KBM-7 (cell line): ENCODE measurements at regions not wholly inside any gene's neighbourhood (a gene's known extent, or its start where the extent isn't known, plus 50 kb on each side); places are given as distances from the start of the nearest gene placed in this dataset.
"Not testable (repeated sequence)": the region's sequence is repeated elsewhere in the genome, so short reads cannot be mapped to it uniquely, and the experiment has no call there.

ENCODE experiments used
- DNase-seq: peaks from one replicate; pipeline ENCODE4 v3.0.0-alpha.2; 2015
- in situ Hi-C: fragments of 300-500 bp; cut with MboI; formaldehyde crosslinking; loops from 2 replicates; pipeline ENCODE4 v1.14.3; 2020; ENCODE audit warnings: low sequenced_read_pairs, low pct_unique_long_range_greater_than_20kb, mixed read lengths

- DNase-seq: no peak
- in situ Hi-C loops: no loop called here
These were observed 302.0 kb upstream of the SYT1 start for GRCh38 chr12:78562368-78563205.

GRCh38 chr12:78563826-78564225 is 300.7 kb upstream of the SYT1 start:
- no peak for DNase-seq
- in situ Hi-C loops: no loop called here

- no peak for DNase-seq
- in situ Hi-C loops: no loop called here
These were observed 298.1 kb upstream of the SYT1 start for GRCh38 chr12:78566456-78566855.

GRCh38 chr12:78568321-78569020 is 296.1 kb upstream of the SYT1 start:
- in situ Hi-C loops: no loop called here
- DNase-seq: no peak

- no peak for DNase-seq
- in situ Hi-C loops: no loop called here
These were observed 292.6 kb upstream of the SYT1 start for GRCh38 chr12:78571953-78572352.

- DNase-seq, in situ Hi-C loops: not testable (repeated sequence)
These were observed 289.4 kb upstream of the SYT1 start for GRCh38 chr12:78575208-78575607.

GRCh38 chr12:78579846-78580245 is 284.7 kb upstream of the SYT1 start:
- in situ Hi-C loops: no loop called here
- DNase-seq: no peak

GRCh38 chr12:78580296-78580695 is 284.3 kb upstream of the SYT1 start:
- in situ Hi-C loops: no loop called here
- no peak for DNase-seq

- peak; percentile 11 for DNase-seq
- in situ Hi-C loops: no loop called here
These were observed 279.9 kb upstream of the SYT1 start for GRCh38 chr12:78584695-78585094.

GRCh38 chr12:78585132-78585531 is 279.4 kb upstream of the SYT1 start:
- DNase-seq: no peak
- in situ Hi-C loops: no loop called here

GRCh38 chr12:78586790-78587189 is 277.8 kb upstream of the SYT1 start:
- DNase-seq: no peak
- in situ Hi-C loops: no loop called here

- no peak for DNase-seq
- in situ Hi-C loops: no loop called here
These were observed 265.2 kb upstream of the SYT1 start for GRCh38 chr12:78599366-78599765.

- no peak for DNase-seq
- in situ Hi-C loops: no loop called here
These were observed 264.0 kb upstream of the SYT1 start for GRCh38 chr12:78600541-78600940.

GRCh38 chr12:78611504-78611903 is 253.1 kb upstream of the SYT1 start:
- in situ Hi-C loops: no loop called here

GRCh38 chr12:78612190-78612589 is 252.4 kb upstream of the SYT1 start:
- no peak for DNase-seq
- in situ Hi-C loops: no loop called here

More at GRCh38 chr12:78611504-78611903, 253.1 kb upstream of the SYT1 start:
- no peak for DNase-seq

GRCh38 chr12:78617683-78618082 is 246.9 kb upstream of the SYT1 start:
- DNase-seq: no peak
- in situ Hi-C loops: no loop called here

- no peak for DNase-seq
- in situ Hi-C loops: no loop called here
These were observed 241.9 kb upstream of the SYT1 start for GRCh38 chr12:78622529-78623195.

- no peak for DNase-seq
- in situ Hi-C loops: no loop called here
These were observed 236.0 kb upstream of the SYT1 start for GRCh38 chr12:78628491-78629100.

- DNase-seq: peak; percentile 10
- in situ Hi-C loops: no loop called here
These were observed 228.2 kb upstream of the SYT1 start for GRCh38 chr12:78636231-78636855.
